ENCODE measurements at regions not wholly inside any gene's neighbourhood (a gene's known extent, or its start where the extent isn't known, plus 50 kb on each side); places are given as distances from the start of the nearest gene placed in this dataset.

DNA sequence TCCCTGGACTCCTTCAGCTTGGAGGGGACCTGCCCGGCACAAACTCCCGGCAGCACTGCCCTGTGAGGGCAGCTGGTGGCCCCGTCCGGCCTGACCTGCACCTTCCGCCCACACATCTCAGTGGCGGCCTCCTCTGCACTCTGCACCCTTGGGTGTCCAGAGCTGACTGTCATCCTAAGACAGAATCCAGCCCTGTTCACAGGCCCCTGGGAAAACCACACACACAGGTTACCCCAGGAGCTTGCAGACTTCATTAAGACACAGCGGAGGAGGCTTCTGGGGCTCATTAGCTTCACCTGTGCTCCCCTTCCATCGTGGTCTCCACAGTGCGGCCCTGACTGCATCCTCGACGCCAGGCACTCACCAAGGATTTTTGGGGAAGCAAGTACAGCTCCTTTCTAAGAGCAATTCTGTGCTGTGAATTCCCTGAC, 51.5 kb upstream of the SHH start:
- no peaks in the 10 kb centered on the region for H3F3A ChIP-seq (ENCODE audit: control insufficient read depth, insufficient read depth)
- no peak overlapping the region for H3K4me3 ChIP-seq (ENCODE audit: low read length)
- no peaks in the 10 kb centered on the region for H3K9me2 ChIP-seq (replicated peaks; ENCODE audit: control insufficient read depth, low read length)
- H3K79me2 ChIP-seq (ENCODE audit: control insufficient read depth, low read length), result no peaks in the 10 kb centered on the region
- H3K4me1 ChIP-seq (ENCODE audit: control insufficient read depth, low read length), result no peaks in the 10 kb centered on the region
- H3K9me3 ChIP-seq (ENCODE audit: control insufficient read depth, insufficient read depth, low read length), result no peaks in the 10 kb centered on the region
- no peak for TF ChIP-seq EZH2phosphoT487 (IDR thresholded peaks at IDR 0.05; ENCODE audit: borderline replicate concordance, low read length)
- TF ChIP-seq, protein P1, sequence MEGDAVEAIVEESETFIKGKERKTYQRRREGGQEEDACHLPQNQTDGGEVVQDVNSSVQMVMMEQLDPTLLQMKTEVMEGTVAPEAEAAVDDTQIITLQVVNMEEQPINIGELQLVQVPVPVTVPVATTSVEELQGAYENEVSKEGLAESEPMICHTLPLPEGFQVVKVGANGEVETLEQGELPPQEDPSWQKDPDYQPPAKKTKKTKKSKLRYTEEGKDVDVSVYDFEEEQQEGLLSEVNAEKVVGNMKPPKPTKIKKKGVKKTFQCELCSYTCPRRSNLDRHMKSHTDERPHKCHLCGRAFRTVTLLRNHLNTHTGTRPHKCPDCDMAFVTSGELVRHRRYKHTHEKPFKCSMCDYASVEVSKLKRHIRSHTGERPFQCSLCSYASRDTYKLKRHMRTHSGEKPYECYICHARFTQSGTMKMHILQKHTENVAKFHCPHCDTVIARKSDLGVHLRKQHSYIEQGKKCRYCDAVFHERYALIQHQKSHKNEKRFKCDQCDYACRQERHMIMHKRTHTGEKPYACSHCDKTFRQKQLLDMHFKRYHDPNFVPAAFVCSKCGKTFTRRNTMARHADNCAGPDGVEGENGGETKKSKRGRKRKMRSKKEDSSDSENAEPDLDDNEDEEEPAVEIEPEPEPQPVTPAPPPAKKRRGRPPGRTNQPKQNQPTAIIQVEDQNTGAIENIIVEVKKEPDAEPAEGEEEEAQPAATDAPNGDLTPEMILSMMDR (IDR thresholded peaks at IDR 0.05; ENCODE audit: low read depth, low read length, poor library complexity, severe bottlenecking), result no peak
- H3K27me3 ChIP-seq (ENCODE audit: control insufficient read depth, low read length), result no peaks in the 10 kb centered on the region
- no peaks in the 10 kb centered on the region for H4K20me1 ChIP-seq (ENCODE audit: control insufficient read depth, insufficient read depth, low read depth, low read length)
- H3K4me2 ChIP-seq (ENCODE audit: low read length), result no peak overlapping the region
- H3K27ac ChIP-seq (ENCODE audit: low read depth, low read length), result no peak overlapping the region
- H3K36me3 ChIP-seq (ENCODE audit: control insufficient read depth, low read length), result no peaks in the 10 kb centered on the region

DNA sequence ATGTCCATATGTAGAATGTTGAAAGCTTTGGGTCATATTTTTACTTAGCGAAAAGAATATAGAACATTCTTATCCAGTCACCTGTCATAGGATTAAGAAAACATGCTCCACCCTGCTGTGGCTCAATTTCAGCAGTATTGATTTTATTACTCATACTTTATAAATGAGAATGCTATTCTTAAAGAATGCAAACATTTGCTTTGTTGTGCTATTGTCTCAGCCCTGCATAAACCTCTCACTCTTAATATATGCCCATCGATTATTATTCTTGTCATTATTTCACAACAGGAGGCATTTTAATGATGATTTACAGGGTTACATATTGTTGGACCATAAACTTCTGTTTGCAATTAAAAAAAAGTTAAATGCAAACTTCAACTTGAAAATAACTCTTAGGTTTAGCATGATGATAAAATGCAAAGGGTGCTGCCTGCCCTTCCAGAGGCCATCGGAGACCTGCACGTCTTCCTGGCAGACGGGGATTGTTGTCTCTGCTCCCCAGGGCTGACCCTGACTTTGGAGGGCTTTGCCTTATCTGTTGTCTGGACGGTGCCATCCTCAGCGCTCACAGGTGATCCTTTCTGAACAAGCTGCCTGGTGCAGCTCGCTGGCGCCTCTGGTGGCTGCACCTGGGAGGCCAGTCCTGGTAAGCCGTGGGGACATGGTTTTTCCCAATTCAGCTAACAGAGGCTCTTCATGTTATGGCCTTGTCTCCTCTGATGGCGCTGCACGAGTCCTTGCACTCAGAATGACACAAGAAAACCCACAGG, 50.0 kb upstream of the SHH start:
- H3K27me3 ChIP-seq (ENCODE audit: control insufficient read depth, low read length), result no peaks in the 10 kb centered on the region
- H3K27ac ChIP-seq (ENCODE audit: low read depth, low read length), result no peak overlapping the region
- no peaks in the 10 kb centered on the region for H3K9me3 ChIP-seq (ENCODE audit: control insufficient read depth, insufficient read depth, low read length)
- no peak overlapping the region for H3K4me2 ChIP-seq (ENCODE audit: low read length)
- H3K36me3 ChIP-seq (ENCODE audit: control insufficient read depth, low read length), result no peaks in the 10 kb centered on the region
- TF ChIP-seq EZH2phosphoT487 (IDR thresholded peaks at IDR 0.05; ENCODE audit: borderline replicate concordance, low read length), result no peak
- TF ChIP-seq, protein P1 (IDR thresholded peaks at IDR 0.05; ENCODE audit: low read depth, low read length, poor library complexity, severe bottlenecking), result peak; percentile 46
- H3K79me2 ChIP-seq (ENCODE audit: control insufficient read depth, low read length), result no peaks in the 10 kb centered on the region
- no peaks in the 10 kb centered on the region for H4K20me1 ChIP-seq (ENCODE audit: control insufficient read depth, insufficient read depth, low read depth, low read length)
- H3F3A ChIP-seq (ENCODE audit: control insufficient read depth, insufficient read depth), result no peaks in the 10 kb centered on the region
- H3K9me2 ChIP-seq (replicated peaks; ENCODE audit: control insufficient read depth, low read length), result no peaks in the 10 kb centered on the region
- H3K4me3 ChIP-seq (ENCODE audit: low read length), result no peak overlapping the region
- H3K4me1 ChIP-seq (ENCODE audit: control insufficient read depth, low read length), result no peaks in the 10 kb centered on the region

All from DOHH2 (cell line).